IMR-90 (cell line): ENCODE measurements at regions not wholly inside any gene's neighbourhood (a gene's known extent, or its start where the extent isn't known, plus 50 kb on each side); places are given as distances from the start of the nearest gene placed in this dataset.

Experiments
- CEBPB ChIP-seq: IDR thresholded peaks from 2 replicates; pipeline ENCODE4 v1.6.1; 2012; ENCODE audit warnings: low read depth, low read length, improper control_type of control experiment
- CHD1 ChIP-seq: IDR thresholded peaks from 2 replicates; pipeline ENCODE4 v1.6.1; 2012; ENCODE audit warnings: low read depth, low read length, improper control_type of control experiment
- FOS ChIP-seq: fragments of 150-350 bp; IDR thresholded peaks from 2 replicates; pipeline ENCODE4 v1.6.1; 2016; ENCODE audit warnings: low read depth, low read length
- MXI1 ChIP-seq: IDR thresholded peaks from 2 replicates; pipeline ENCODE4 v1.6.1; 2012; ENCODE audit warnings: low read depth, mild to moderate bottlenecking, low read length, moderate library complexity, borderline replicate concordance
- POLR2A ChIP-seq: IDR thresholded peaks from 2 replicates; pipeline ENCODE4 v1.6.1; 2012; ENCODE audit warnings: mild to moderate bottlenecking, low read depth, low read length
- RAD21 ChIP-seq: IDR thresholded peaks from 2 replicates; pipeline ENCODE4 v1.6.1; 2012; ENCODE audit warnings: low read length, improper control_type of control experiment
- SMC3 ChIP-seq: fragments of 150-350 bp; IDR thresholded peaks from 2 replicates; pipeline ENCODE4 v1.6.1; 2016; ENCODE audit warnings: low read depth, mild to moderate bottlenecking, antibody characterized with exemption, low read length, moderate library complexity
- TF ChIP-seq, protein P1 (sequence below): conservative IDR thresholded peaks from 2 replicates; pipeline ENCODE4 v1.5.1; 2012; ENCODE audit warnings: mild to moderate bottlenecking, low read depth, low read length, improper control_type of control experiment

DNA sequence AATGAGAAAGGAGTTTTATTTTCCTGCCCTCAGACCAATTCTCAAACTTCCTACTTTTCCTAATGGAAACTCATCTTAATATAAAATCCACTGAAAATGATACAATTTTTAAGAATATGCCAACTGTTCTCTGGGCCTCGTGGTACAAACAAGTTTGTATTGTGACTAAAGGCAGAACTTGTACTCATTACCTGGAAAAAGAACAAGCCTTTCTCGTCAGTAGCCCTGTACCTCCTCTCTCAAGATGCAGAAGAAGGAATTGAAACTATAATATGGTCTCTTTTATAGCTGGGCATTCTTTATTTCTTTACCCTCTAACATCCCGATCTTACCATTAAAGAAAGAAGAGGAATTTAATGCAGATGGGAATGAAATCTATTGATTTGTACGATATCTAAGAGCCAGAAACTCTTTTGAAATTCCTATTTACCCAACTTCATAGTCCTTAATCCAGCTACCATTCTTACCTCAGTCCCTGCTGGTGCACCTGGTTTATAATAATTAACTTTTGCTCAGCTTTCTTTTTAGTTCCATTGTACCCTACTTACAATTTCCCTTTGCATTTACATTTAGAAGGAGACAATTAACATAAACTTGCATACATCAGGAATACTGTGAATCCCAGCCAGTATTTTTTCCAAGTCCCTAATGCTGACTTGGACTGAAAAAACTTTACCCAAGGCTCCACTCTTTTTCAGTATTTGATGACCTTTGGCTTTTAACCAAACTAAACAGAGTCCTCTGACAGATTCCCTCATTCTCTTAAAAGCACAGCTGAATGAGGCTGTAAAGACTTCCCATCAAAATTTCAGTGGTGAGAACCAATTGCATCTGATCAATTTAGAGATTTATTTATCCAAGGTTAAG, 1162.4 kb downstream of the BRINP3 start:
- TF ChIP-seq, protein P1, sequence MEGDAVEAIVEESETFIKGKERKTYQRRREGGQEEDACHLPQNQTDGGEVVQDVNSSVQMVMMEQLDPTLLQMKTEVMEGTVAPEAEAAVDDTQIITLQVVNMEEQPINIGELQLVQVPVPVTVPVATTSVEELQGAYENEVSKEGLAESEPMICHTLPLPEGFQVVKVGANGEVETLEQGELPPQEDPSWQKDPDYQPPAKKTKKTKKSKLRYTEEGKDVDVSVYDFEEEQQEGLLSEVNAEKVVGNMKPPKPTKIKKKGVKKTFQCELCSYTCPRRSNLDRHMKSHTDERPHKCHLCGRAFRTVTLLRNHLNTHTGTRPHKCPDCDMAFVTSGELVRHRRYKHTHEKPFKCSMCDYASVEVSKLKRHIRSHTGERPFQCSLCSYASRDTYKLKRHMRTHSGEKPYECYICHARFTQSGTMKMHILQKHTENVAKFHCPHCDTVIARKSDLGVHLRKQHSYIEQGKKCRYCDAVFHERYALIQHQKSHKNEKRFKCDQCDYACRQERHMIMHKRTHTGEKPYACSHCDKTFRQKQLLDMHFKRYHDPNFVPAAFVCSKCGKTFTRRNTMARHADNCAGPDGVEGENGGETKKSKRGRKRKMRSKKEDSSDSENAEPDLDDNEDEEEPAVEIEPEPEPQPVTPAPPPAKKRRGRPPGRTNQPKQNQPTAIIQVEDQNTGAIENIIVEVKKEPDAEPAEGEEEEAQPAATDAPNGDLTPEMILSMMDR = no peak
- TF ChIP-seq CEBPB (no peak), CHD1 (no peak), FOS (no peak), POLR2A (no peak), MXI1 (no peak), RAD21 (no peak), SMC3 (no peak)
